ENCODE measurements at regions not wholly inside any gene's neighbourhood (a gene's known extent, or its start where the extent isn't known, plus 50 kb on each side); places are given as distances from the start of the nearest gene placed in this dataset.

DNA sequence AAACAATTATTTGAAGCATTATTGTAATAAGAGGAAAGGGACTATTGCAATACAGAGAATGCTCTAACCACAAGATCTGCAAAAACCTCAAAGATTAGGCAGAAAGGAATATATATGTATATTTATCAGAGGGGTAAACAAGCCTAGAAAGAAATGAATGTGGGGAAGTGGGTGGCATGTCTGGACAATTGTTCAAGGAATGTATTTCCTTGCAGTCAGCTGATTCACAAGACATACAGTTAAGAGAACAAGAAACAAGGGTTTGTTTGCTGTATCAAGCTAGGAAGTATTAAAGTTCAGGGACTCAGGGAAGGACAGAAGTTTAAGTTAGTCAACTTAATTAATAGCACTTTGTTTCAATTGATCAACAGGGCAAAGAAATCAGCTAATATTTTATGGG is 514.7 kb downstream of the CENPC start:
- Histone ChIP-seq H3K27ac (ENCODE audit: low read length) (no peak overlapping the region), H3K9me3 (ENCODE audit: control insufficient read depth, insufficient read depth, low read depth, low read length) (no peaks in the 10 kb centered on the region), H3K36me3 (ENCODE audit: control insufficient read depth, insufficient read depth, low read length) (no peaks in the 10 kb centered on the region), H3K27me3 (ENCODE audit: control insufficient read depth, insufficient read depth, low read length) (no peaks in the 10 kb centered on the region), H3K4me1 (ENCODE audit: control insufficient read depth, insufficient read depth, low read length) (no peaks in the 10 kb centered on the region), H3K4me3 (ENCODE audit: low read depth in 2 of 2, low read length in 2 of 2) (no peak overlapping the region)
- ATAC-seq (no peak), DNase-seq (ENCODE audit: low read depth, low spot score) (no peak)
- no TSS peak for BruUV-seq (replicated peaks)
- ChIA-PET CTCF (no interaction called here), POLR2A (no interaction called here)
- TF ChIP-seq, protein P1, sequence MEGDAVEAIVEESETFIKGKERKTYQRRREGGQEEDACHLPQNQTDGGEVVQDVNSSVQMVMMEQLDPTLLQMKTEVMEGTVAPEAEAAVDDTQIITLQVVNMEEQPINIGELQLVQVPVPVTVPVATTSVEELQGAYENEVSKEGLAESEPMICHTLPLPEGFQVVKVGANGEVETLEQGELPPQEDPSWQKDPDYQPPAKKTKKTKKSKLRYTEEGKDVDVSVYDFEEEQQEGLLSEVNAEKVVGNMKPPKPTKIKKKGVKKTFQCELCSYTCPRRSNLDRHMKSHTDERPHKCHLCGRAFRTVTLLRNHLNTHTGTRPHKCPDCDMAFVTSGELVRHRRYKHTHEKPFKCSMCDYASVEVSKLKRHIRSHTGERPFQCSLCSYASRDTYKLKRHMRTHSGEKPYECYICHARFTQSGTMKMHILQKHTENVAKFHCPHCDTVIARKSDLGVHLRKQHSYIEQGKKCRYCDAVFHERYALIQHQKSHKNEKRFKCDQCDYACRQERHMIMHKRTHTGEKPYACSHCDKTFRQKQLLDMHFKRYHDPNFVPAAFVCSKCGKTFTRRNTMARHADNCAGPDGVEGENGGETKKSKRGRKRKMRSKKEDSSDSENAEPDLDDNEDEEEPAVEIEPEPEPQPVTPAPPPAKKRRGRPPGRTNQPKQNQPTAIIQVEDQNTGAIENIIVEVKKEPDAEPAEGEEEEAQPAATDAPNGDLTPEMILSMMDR (IDR thresholded peaks at IDR 0.05): no peak
- no peak for TF ChIP-seq TCF7L2 (IDR thresholded peaks at IDR 0.05; ENCODE audit: low read depth, low read length)
- TF ChIP-seq, protein P2, sequence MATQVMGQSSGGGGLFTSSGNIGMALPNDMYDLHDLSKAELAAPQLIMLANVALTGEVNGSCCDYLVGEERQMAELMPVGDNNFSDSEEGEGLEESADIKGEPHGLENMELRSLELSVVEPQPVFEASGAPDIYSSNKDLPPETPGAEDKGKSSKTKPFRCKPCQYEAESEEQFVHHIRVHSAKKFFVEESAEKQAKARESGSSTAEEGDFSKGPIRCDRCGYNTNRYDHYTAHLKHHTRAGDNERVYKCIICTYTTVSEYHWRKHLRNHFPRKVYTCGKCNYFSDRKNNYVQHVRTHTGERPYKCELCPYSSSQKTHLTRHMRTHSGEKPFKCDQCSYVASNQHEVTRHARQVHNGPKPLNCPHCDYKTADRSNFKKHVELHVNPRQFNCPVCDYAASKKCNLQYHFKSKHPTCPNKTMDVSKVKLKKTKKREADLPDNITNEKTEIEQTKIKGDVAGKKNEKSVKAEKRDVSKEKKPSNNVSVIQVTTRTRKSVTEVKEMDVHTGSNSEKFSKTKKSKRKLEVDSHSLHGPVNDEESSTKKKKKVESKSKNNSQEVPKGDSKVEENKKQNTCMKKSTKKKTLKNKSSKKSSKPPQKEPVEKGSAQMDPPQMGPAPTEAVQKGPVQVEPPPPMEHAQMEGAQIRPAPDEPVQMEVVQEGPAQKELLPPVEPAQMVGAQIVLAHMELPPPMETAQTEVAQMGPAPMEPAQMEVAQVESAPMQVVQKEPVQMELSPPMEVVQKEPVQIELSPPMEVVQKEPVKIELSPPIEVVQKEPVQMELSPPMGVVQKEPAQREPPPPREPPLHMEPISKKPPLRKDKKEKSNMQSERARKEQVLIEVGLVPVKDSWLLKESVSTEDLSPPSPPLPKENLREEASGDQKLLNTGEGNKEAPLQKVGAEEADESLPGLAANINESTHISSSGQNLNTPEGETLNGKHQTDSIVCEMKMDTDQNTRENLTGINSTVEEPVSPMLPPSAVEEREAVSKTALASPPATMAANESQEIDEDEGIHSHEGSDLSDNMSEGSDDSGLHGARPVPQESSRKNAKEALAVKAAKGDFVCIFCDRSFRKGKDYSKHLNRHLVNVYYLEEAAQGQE (IDR thresholded peaks at IDR 0.05; ENCODE audit: insufficient read depth in 1 of 2, low read depth in 2 of 2, low read length in 1 of 2): no peak
- no peak for TF ChIP-seq POLR2AphosphoS5 (IDR thresholded peaks at IDR 0.05; ENCODE audit: low read depth, low read length)
- no peak for TF ChIP-seq SIN3A (IDR thresholded peaks at IDR 0.05; ENCODE audit: borderline replicate concordance, insufficient read depth, low read depth, low read length)
- intact Hi-C loops (cut with micrococcal nuclease; ENCODE audit: unreplicated experiment) (no loop called here), in situ Hi-C loops (cut with HindIII; ENCODE audit: low pct_unique_long_range_greater_than_20kb, low sequenced_read_pairs) (no loop called here)

DNA sequence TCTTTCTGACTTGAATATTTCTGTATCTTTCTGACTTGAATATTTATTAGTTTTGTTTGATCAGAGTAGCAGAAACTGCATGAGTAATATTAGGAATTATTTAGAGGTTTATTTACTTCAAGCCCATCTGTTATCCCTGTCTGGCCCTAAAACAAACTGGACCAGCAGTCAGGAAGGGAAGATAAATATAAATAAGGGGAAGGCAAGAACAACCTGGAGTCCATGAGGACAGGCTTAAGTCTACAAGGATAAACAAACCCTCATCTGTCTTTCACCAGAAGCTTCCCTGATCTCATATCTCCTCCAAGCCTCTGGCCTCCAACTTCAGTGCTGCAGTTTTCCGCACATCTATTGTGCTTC is 524.9 kb downstream of the CENPC start:
- CTCF ChIA-PET: no interaction called here
- in situ Hi-C loops (cut with HindIII; ENCODE audit: low pct_unique_long_range_greater_than_20kb, low sequenced_read_pairs): no loop called here
- BruUV-seq (replicated peaks): no TSS peak
- POLR2A ChIA-PET: no interaction called here
- TF ChIP-seq, protein P2 (IDR thresholded peaks at IDR 0.05; ENCODE audit: insufficient read depth in 1 of 2, low read depth in 2 of 2, low read length in 1 of 2): no peak
- TF ChIP-seq POLR2AphosphoS5 (IDR thresholded peaks at IDR 0.05; ENCODE audit: low read depth, low read length): no peak
- no peak for TF ChIP-seq SIN3A (IDR thresholded peaks at IDR 0.05; ENCODE audit: borderline replicate concordance, insufficient read depth, low read depth, low read length)
- TF ChIP-seq TCF7L2 (IDR thresholded peaks at IDR 0.05; ENCODE audit: low read depth, low read length): no peak
- TF ChIP-seq, protein P1 (IDR thresholded peaks at IDR 0.05): no peak
- Histone ChIP-seq H3K36me3 (ENCODE audit: control insufficient read depth, insufficient read depth, low read length) (no peaks in the 10 kb centered on the region), H3K27me3 (ENCODE audit: control insufficient read depth, insufficient read depth, low read length) (no peaks in the 10 kb centered on the region), H3K27ac (ENCODE audit: low read length) (no peak overlapping the region), H3K4me3 (ENCODE audit: low read depth in 2 of 2, low read length in 2 of 2) (no peak overlapping the region), H3K9me3 (ENCODE audit: control insufficient read depth, insufficient read depth, low read depth, low read length) (no peaks in the 10 kb centered on the region), H3K4me1 (ENCODE audit: control insufficient read depth, insufficient read depth, low read length) (no peaks in the 10 kb centered on the region)
- DNase-seq (ENCODE audit: low read depth, low spot score): no peak
- intact Hi-C loops (cut with micrococcal nuclease; ENCODE audit: unreplicated experiment): no loop called here
- ATAC-seq: no peak

Data from Panc1 (cell line).